Epidermal melanocyte (primary cell): ENCODE measurements at regions not wholly inside any gene's neighbourhood (a gene's known extent, or its start where the extent isn't known, plus 50 kb on each side); places are given as distances from the start of the nearest gene placed in this dataset.
"Not testable (repeated sequence)": the region's sequence is repeated elsewhere in the genome, so short reads cannot be mapped to it uniquely, and the experiment has no call there.

Source experiments
- DNase-seq: peaks from one replicate; pipeline ENCODE4 v3.0.0; 2011; ENCODE audit warnings: low spot score; ENCODE audit not compliant: insufficient read length

GRCh38 chr10:61010863-61011262, 66.9 kb upstream of the RHOBTB1 start:
- no peak for DNase-seq

- DNase-seq = not testable (repeated sequence)
Observed at GRCh38 chr10:61003069-61003468, 59.1 kb upstream of the RHOBTB1 start.

DNA sequence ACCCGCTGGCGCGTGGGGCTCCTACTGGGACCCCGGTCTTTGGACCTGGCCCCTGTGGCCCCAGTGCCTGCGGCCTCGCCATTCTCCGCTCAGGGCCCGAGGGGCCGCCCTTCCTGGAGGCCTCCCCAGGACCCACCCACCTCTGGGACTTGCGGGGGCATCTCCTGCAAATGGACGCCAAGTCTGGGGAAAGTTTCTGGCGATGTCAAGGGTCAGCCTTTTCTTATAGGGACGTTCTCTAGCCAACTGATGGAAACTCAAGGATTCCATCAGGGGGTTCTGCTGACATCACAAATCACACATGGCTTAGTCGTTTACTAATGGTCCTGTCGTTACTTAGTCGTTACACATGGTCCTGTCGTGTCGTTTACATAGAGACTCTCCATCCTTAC, 57.7 kb upstream of the RHOBTB1 start:
- DNase-seq = no peak

- no peak for DNase-seq
Observed at GRCh38 chr10:61000769-61001730, 57.1 kb upstream of the RHOBTB1 start.

DNA sequence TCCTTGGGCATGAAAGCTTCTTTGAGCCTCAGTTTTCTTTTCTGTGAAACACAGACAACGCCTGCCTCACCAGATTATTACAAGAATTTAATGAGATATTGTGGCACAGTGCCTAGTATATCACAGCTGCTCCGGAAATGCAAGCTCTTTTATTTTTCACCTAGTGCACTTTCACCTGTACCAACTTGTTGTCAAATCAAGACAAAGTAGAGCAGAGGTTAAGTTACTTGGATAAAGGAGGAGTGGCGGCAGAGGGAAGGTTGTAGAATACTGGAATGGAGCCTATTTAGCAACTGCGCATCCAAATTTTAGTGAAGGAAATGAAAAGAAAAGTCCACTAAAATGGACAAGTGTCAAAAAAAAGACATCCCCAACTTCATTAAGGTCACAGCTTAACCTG, 54.9 kb upstream of the RHOBTB1 start:
- no peak for DNase-seq

DNA sequence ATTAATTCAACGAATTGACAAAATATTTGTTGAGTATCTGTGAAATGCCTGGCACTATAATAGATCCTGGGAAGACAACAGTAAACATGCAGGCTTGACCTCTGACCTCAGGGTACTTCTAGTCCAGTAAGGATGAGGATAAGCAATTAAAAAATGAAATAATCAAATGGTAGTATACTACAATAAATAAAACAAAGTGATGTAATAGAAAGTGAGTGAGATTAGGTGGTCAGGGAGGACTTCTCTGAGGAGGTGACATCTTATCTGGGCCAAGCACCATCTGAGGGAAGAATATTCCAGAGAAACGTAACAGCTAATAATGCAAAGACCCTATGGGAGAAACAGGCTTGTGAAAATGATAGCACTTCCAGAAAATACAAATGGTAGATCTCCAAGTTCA, 50.1 kb upstream of the RHOBTB1 start:
- no peak for DNase-seq
